ENCODE measurements at regions not wholly inside any gene's neighbourhood (a gene's known extent, or its start where the extent isn't known, plus 50 kb on each side); places are given as distances from the start of the nearest gene placed in this dataset.
"Not testable (repeated sequence)": the region's sequence is repeated elsewhere in the genome, so short reads cannot be mapped to it uniquely, and the experiment has no call there.

- Histone ChIP-seq H3K4me2 (ENCODE audit: insufficient read depth, low read length) (no peak overlapping the region), H3K79me2 (ENCODE audit: insufficient read depth, low read length) (no peaks in the 10 kb centered on the region), H2AFZ (ENCODE audit: low read length) (no peak overlapping the region), H4K20me1 (ENCODE audit: insufficient read depth, low read length) (no peaks in the 10 kb centered on the region), H3K4me1 (ENCODE audit: insufficient read depth, low read length) (no peaks in the 10 kb centered on the region), H3K27ac (ENCODE audit: low read depth, low read length) (no peak overlapping the region), H3K4me3 (ENCODE audit: insufficient read depth, low read length) (no peak overlapping the region), H3K36me3 (ENCODE audit: insufficient read depth, low read length) (no peaks in the 10 kb centered on the region), H3K27me3 (ENCODE audit: insufficient read depth, low read length) (no peaks in the 10 kb centered on the region), H3K9me3 (ENCODE audit: low read depth, low read length) (peaks cover 44% of the 10 kb centered on the region)
- TF ChIP-seq CTCF (IDR thresholded peaks at IDR 0.05; ENCODE audit: extremely low read depth, low read depth, low read length), result no peak
- no peak for DNase-seq (ENCODE audit: insufficient read length, low spot score, missing footprints)
Measured at GRCh38 chr2:89831641-89832498, 1140.4 kb downstream of the RPIA start.

DNA sequence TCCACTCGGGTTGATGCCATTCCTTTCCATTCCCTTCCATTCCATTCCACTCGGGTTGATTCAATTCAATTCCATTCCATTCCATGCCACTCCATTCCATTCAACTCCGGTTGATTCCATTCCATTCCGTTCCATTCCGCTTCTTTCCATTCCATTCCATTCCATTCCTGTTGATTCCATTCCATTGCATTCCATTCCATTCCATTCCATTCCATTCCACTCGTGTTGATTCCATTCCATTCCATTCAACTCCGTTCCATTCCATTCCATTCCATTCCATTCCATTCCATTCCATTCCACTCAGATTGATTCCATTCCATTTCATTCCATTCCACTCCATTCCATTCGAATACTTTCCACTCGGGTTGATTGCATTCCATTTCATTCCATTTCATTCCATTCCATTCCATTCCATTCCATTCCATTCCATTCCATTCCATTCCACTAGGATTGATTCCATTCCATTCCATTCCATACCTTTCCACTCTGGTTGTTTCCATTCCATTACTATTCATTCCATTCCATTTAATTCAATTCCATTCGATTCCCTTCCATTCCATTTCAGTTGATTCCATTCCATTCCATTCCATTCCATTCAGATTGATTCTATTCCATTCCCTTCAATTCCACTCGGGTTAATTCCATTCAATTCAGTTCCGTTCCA, 1141.8 kb downstream of the RPIA start:
- no peak overlapping the region for H3K4me2 ChIP-seq (ENCODE audit: insufficient read depth, low read length)
- H3K27ac ChIP-seq (ENCODE audit: low read depth, low read length), result no peak overlapping the region
- no peaks in the 10 kb centered on the region for H3K79me2 ChIP-seq (ENCODE audit: insufficient read depth, low read length)
- H3K4me1 ChIP-seq (ENCODE audit: insufficient read depth, low read length), result no peaks in the 10 kb centered on the region
- peaks cover 49% of the 10 kb centered on the region for H3K9me3 ChIP-seq (ENCODE audit: low read depth, low read length)
- TF ChIP-seq CTCF (IDR thresholded peaks at IDR 0.05; ENCODE audit: extremely low read depth, low read depth, low read length), result no peak
- H3K27me3 ChIP-seq (ENCODE audit: insufficient read depth, low read length), result no peaks in the 10 kb centered on the region
- DNase-seq (ENCODE audit: insufficient read length, low spot score, missing footprints), result no peak
- no peak overlapping the region for H3K4me3 ChIP-seq (ENCODE audit: insufficient read depth, low read length)
- H2AFZ ChIP-seq (ENCODE audit: low read length), result no peak overlapping the region
- no peaks in the 10 kb centered on the region for H4K20me1 ChIP-seq (ENCODE audit: insufficient read depth, low read length)
- no peaks in the 10 kb centered on the region for H3K36me3 ChIP-seq (ENCODE audit: insufficient read depth, low read length)

GRCh38 chr2:89833780-89834117, 1142.3 kb downstream of the RPIA start:
- no peak for TF ChIP-seq CTCF (IDR thresholded peaks at IDR 0.05; ENCODE audit: extremely low read depth, low read depth, low read length)
- Histone ChIP-seq H3K27ac (ENCODE audit: low read depth, low read length) (no peak overlapping the region), H2AFZ (ENCODE audit: low read length) (no peak overlapping the region), H3K4me2 (ENCODE audit: insufficient read depth, low read length) (no peak overlapping the region), H3K36me3 (ENCODE audit: insufficient read depth, low read length) (no peaks in the 10 kb centered on the region), H3K4me3 (ENCODE audit: insufficient read depth, low read length) (no peak overlapping the region), H3K4me1 (ENCODE audit: insufficient read depth, low read length) (no peaks in the 10 kb centered on the region), H4K20me1 (ENCODE audit: insufficient read depth, low read length) (no peaks in the 10 kb centered on the region), H3K79me2 (ENCODE audit: insufficient read depth, low read length) (no peaks in the 10 kb centered on the region), H3K9me3 (ENCODE audit: low read depth, low read length) (peaks cover 49% of the 10 kb centered on the region), H3K27me3 (ENCODE audit: insufficient read depth, low read length) (no peaks in the 10 kb centered on the region)
- DNase-seq (ENCODE audit: insufficient read length, low spot score, missing footprints), result no peak

DNA sequence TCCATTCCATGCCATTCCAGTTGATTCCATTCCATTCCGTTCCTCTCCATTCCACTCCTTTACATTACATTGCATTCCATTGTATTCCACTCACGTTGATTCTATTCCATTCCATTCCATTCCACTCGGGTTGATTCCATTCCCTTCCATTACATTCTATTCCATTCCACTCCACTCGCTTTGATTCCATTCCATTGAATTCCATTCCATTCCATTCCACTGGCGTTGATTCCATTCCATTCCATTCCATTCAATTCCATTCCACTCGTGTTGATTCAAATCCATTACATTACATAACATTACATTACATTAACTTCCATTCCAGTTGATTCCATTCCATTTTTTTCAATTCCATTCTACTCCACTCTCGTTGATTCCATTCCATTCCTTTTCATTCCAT, 1142.8 kb downstream of the RPIA start:
- Histone ChIP-seq H2AFZ (ENCODE audit: low read length) (no peak overlapping the region), H3K9me3 (ENCODE audit: low read depth, low read length) (peaks cover 54% of the 10 kb centered on the region), H3K27ac (ENCODE audit: low read depth, low read length) (no peak overlapping the region), H3K4me1 (ENCODE audit: insufficient read depth, low read length) (no peaks in the 10 kb centered on the region), H3K27me3 (ENCODE audit: insufficient read depth, low read length) (no peaks in the 10 kb centered on the region), H4K20me1 (ENCODE audit: insufficient read depth, low read length) (no peaks in the 10 kb centered on the region), H3K4me2 (ENCODE audit: insufficient read depth, low read length) (no peak overlapping the region), H3K36me3 (ENCODE audit: insufficient read depth, low read length) (no peaks in the 10 kb centered on the region), H3K79me2 (ENCODE audit: insufficient read depth, low read length) (no peaks in the 10 kb centered on the region), H3K4me3 (ENCODE audit: insufficient read depth, low read length) (no peak overlapping the region)
- DNase-seq (ENCODE audit: insufficient read length, low spot score, missing footprints), result no peak
- no peak for TF ChIP-seq CTCF (IDR thresholded peaks at IDR 0.05; ENCODE audit: extremely low read depth, low read depth, low read length)

DNA sequence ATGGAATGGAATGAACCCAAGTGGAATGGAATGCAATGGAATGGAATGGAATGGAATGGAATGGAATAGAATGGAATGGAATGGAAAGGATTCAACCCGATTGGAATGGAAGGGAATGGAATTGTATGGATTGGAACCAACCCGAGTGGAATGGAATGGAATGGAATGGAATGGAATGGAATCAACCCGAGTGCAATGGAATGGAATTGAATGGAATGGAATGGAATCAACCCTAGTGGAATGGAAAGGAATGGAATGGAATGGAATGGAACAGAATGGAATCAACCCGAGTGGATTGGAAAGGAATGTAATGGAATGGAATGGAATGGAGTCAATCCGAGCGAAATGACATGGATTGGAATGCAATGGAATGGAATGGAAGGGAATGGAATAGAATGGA, 1144.9 kb downstream of the RPIA start:
- not testable (repeated sequence) for H2AFZ ChIP-seq (ENCODE audit: low read length); H3K36me3 ChIP-seq (ENCODE audit: insufficient read depth, low read length); H3K4me3 ChIP-seq (ENCODE audit: insufficient read depth, low read length); H3K27ac ChIP-seq (ENCODE audit: low read depth, low read length); H3K4me1 ChIP-seq (ENCODE audit: insufficient read depth, low read length); H3K27me3 ChIP-seq (ENCODE audit: insufficient read depth, low read length); H3K79me2 ChIP-seq (ENCODE audit: insufficient read depth, low read length); H3K4me2 ChIP-seq (ENCODE audit: insufficient read depth, low read length); H4K20me1 ChIP-seq (ENCODE audit: insufficient read depth, low read length); DNase-seq (ENCODE audit: insufficient read length, low spot score, missing footprints)
- peaks cover 48% of the 10 kb centered on the region for H3K9me3 ChIP-seq (ENCODE audit: low read depth, low read length)

Measured in osteoblast (primary cell).